ENCODE measurements at regions not wholly inside any gene's neighbourhood (a gene's known extent, or its start where the extent isn't known, plus 50 kb on each side); places are given as distances from the start of the nearest gene placed in this dataset.
"Not testable (repeated sequence)": the region's sequence is repeated elsewhere in the genome, so short reads cannot be mapped to it uniquely, and the experiment has no call there.

- no peak for DNase-seq
These were observed 1633.2 kb upstream of the NUDT12 start for GRCh38 chr5:105195765-105196164.

- DNase-seq = no peak
These were observed 1610.3 kb upstream of the NUDT12 start for GRCh38 chr5:105172918-105173317.

- no peak for DNase-seq
These were observed 1606.2 kb upstream of the NUDT12 start for GRCh38 chr5:105168806-105169205.

- no peak for DNase-seq
These were observed 1604.5 kb upstream of the NUDT12 start for GRCh38 chr5:105167092-105167491.

- DNase-seq = no peak
These were observed 1601.0 kb upstream of the NUDT12 start for GRCh38 chr5:105163547-105163946.

GRCh38 chr5:105162557-105162956 is 1600.0 kb upstream of the NUDT12 start:
- not testable (repeated sequence) for DNase-seq

- no peak for DNase-seq
These were observed 1595.9 kb upstream of the NUDT12 start for GRCh38 chr5:105158526-105158925.

GRCh38 chr5:105150323-105150722 is 1587.7 kb upstream of the NUDT12 start:
- no peak for DNase-seq

GRCh38 chr5:105146867-105147266 is 1584.3 kb upstream of the NUDT12 start:
- DNase-seq = no peak

GRCh38 chr5:105145152-105145551 is 1582.6 kb upstream of the NUDT12 start:
- no peak for DNase-seq

GRCh38 chr5:105134328-105134727 is 1571.7 kb upstream of the NUDT12 start:
- DNase-seq = no peak

GRCh38 chr5:105133087-105133486 is 1570.5 kb upstream of the NUDT12 start:
- no peak for DNase-seq

GRCh38 chr5:105132581-105132980 is 1570.0 kb upstream of the NUDT12 start:
- DNase-seq = no peak

GRCh38 chr5:105131045-105131444 is 1568.5 kb upstream of the NUDT12 start:
- no peak for DNase-seq

- no peak for DNase-seq
These were observed 1539.0 kb upstream of the NUDT12 start for GRCh38 chr5:105101577-105101976.

- DNase-seq = no peak
These were observed 1526.4 kb upstream of the NUDT12 start for GRCh38 chr5:105088961-105089360.

- no peak for DNase-seq
These were observed 1525.5 kb upstream of the NUDT12 start for GRCh38 chr5:105088102-105088501.

- DNase-seq = no peak
These were observed 1495.3 kb upstream of the NUDT12 start for GRCh38 chr5:105057893-105058292.

GRCh38 chr5:105057001-105057436 is 1494.4 kb upstream of the NUDT12 start:
- DNase-seq = no peak

- DNase-seq = no peak
These were observed 1491.8 kb upstream of the NUDT12 start for GRCh38 chr5:105054406-105054805.

- no peak for DNase-seq
These were observed 1480.0 kb upstream of the NUDT12 start for GRCh38 chr5:105042623-105043022.

- DNase-seq = not testable (repeated sequence)
These were observed 1474.2 kb upstream of the NUDT12 start for GRCh38 chr5:105036814-105037213.

- DNase-seq = no peak
These were observed 1471.8 kb upstream of the NUDT12 start for GRCh38 chr5:105034401-105034763.

GRCh38 chr5:105033637-105034400 is 1471.2 kb upstream of the NUDT12 start:
- no peak for DNase-seq

- no peak for DNase-seq
These were observed 1470.3 kb upstream of the NUDT12 start for GRCh38 chr5:105032917-105033316.
